GM12878 (cell line): ENCODE measurements at regions not wholly inside any gene's neighbourhood (a gene's known extent, or its start where the extent isn't known, plus 50 kb on each side); places are given as distances from the start of the nearest gene placed in this dataset.

Experiments used
- ATAC-seq: fragments of 200-7000 bp; cut with Tn5 transposase; 3 replicates; pipeline ENCODE4 v1.9.1; 2020; ENCODE audit warnings: mild to moderate bottlenecking, moderate library complexity
- BruUV-seq: library from RNA; stranded (reverse); fragments of 400-500 nt; replicated peaks from 2 replicates; lab custom pipeline; 2021; lab: Mats Ljungman, UMichigan
- CTCF ChIA-PET: fragments of 300-600 bp; sonication (Branson Sonifier 250); formaldehyde crosslinking; extraction: SDS; loops from one replicate; lab custom pipeline; 2021; ENCODE audit warnings: inconsistent platforms; lab: Yijun Ruan, JAX
- POLR2A ChIA-PET: fragments of 350-600 bp; formaldehyde crosslinking; extraction: SDS; loops from one replicate; lab custom pipeline; 2021; ENCODE audit warnings: inconsistent platforms; lab: Charles Lee
- RAD21 ChIA-PET: fragments of 300-600 bp; sonication (Branson Sonifier 250); formaldehyde crosslinking; loops from one replicate; lab custom pipeline; 2023; ENCODE audit warnings: antibody characterized with exemption; ENCODE audit not compliant: unreplicated experiment; lab: Charles Lee
- SMC1A ChIA-PET: fragments of 300-600 bp; sonication (Branson Sonifier 250); formaldehyde crosslinking; loops from one replicate; lab custom pipeline; 2023; ENCODE audit not compliant: unreplicated experiment, uncharacterized antibody; lab: Charles Lee
- DNase-seq: peaks from one replicate; pipeline ENCODE4 v3.0.0-alpha.2; 2011; ENCODE audit warnings: low read depth, low spot score
- FAIRE-seq: peaks from 3 replicates; lab custom pipeline; 2011; peaks lifted over from hg19 to GRCh38; lab: Jason Lieb, UNC
- H2AFZ ChIP-seq: 2 replicates; pipeline ENCODE4 v1.6.0; 2011; ENCODE audit warnings: low read depth, low read length, control low read depth; ENCODE audit not compliant: control insufficient read depth
- H3K27ac ChIP-seq: 2 replicates; pipeline ENCODE4 v1.5.1; 2011; ENCODE audit warnings: control low read depth; ENCODE audit not compliant: control insufficient read depth, insufficient read depth
- H3K27me3 ChIP-seq, 2 experiments: replicated peaks in 1 of 2; 2 replicates each; pipeline versions ENCODE4 v1.6.0 to v1.6.1; 2011; ENCODE audit warnings: low read length in 1 of 2; ENCODE audit not compliant: control insufficient read depth in 2 of 2, insufficient read depth in 2 of 2
- H3K36me3 ChIP-seq, 2 experiments: 2 replicates each; pipeline ENCODE4 v1.5.1; 2011; ENCODE audit warnings: low read length in 1 of 2; ENCODE audit not compliant: control insufficient read depth in 2 of 2, insufficient read depth in 2 of 2
- H3K4me1 ChIP-seq: 2 replicates; pipeline ENCODE4 v1.6.1; 2011; ENCODE audit warnings: mild to moderate bottlenecking, low read length, moderate library complexity, mixed read lengths; ENCODE audit not compliant: control insufficient read depth, insufficient read depth
- H3K4me2 ChIP-seq: 2 replicates; pipeline ENCODE4 v1.6.0; 2011; ENCODE audit warnings: control low read depth; ENCODE audit not compliant: control insufficient read depth, insufficient read depth
- H3K4me3 ChIP-seq: fragments of 200-600 bp; sonication (generic); 2 replicates; pipeline ENCODE4 v1.5.1; 2016
- H3K79me2 ChIP-seq: 2 replicates; pipeline ENCODE4 v1.6.0; 2011; ENCODE audit warnings: low read length; ENCODE audit not compliant: control insufficient read depth, insufficient read depth
- H3K9ac ChIP-seq: 2 replicates; pipeline ENCODE4 v1.8.0; 2011; ENCODE audit warnings: low read length, control low read depth, mixed read lengths; ENCODE audit not compliant: control insufficient read depth, insufficient read depth
- H3K9me3 ChIP-seq: replicated peaks from 3 replicates; pipeline ENCODE4 v1.5.1; 2011; ENCODE audit warnings: mild to moderate bottlenecking, low read length; ENCODE audit not compliant: control insufficient read depth, insufficient read depth
- H4K20me1 ChIP-seq: 2 replicates; pipeline ENCODE4 v1.6.0; 2011; ENCODE audit not compliant: control insufficient read depth, insufficient read depth
- CBX3 ChIP-seq: fragments of 200-600 bp; sonication (generic); IDR thresholded peaks from 2 replicates; pipeline ENCODE4 v1.6.1; 2016; ENCODE audit warnings: low read depth, borderline replicate concordance
- ETV6 ChIP-seq, 2 experiments: fragments of 450-650 bp in 1 of 2; IDR thresholded peaks in 1 of 2; conservative IDR thresholded peaks in 1 of 2; 2 replicates each; pipeline ENCODE4 v1.6.1; 2014; ENCODE audit warnings: antibody characterized with exemption in 1 of 2, borderline replicate concordance in 1 of 2, low read depth in 1 of 2, mild to moderate bottlenecking in 1 of 2, moderate library complexity in 1 of 2
- GATAD2B ChIP-seq: fragments of 450-650 bp; conservative IDR thresholded peaks from 2 replicates; pipeline ENCODE4 v1.6.1; 2017; ENCODE audit warnings: low read depth, mild to moderate bottlenecking, moderate library complexity
- HSF1 ChIP-seq: fragments of 150-350 bp; IDR thresholded peaks from 2 replicates; pipeline ENCODE4 v1.6.1; 2014; ENCODE audit warnings: mild to moderate bottlenecking, low read depth, low read length
- IKZF2 ChIP-seq, 2 experiments: fragments of 450-650 bp; IDR thresholded peaks; 2 replicates each; pipeline ENCODE4 v1.6.1; 2017; ENCODE audit warnings: mild to moderate bottlenecking in 2 of 2, moderate library complexity in 2 of 2
- IRF3 ChIP-seq: fragments of 450-650 bp; IDR thresholded peaks from 2 replicates; pipeline ENCODE4 v1.6.1; 2014; ENCODE audit warnings: mild to moderate bottlenecking
- IRF5 ChIP-seq: fragments of 450-650 bp; IDR thresholded peaks from 2 replicates; pipeline ENCODE4 v1.6.1; 2017; ENCODE audit warnings: borderline replicate concordance
- RAD21 ChIP-seq: IDR thresholded peaks from 2 replicates; pipeline ENCODE4 v1.6.1; 2011; ENCODE audit warnings: mild to moderate bottlenecking, low read depth, low read length, moderate library complexity; ENCODE audit not compliant: insufficient read depth
- RAD51 ChIP-seq: fragments of 450-650 bp; IDR thresholded peaks from 2 replicates; pipeline ENCODE4 v1.6.1; 2016; ENCODE audit warnings: moderate library complexity, mild to moderate bottlenecking, inconsistent platforms
- RB1 ChIP-seq: fragments of 450-650 bp; formaldehyde crosslinking; IDR thresholded peaks from 2 replicates; pipeline ENCODE4 v1.6.1; 2017; ENCODE audit warnings: mild to moderate bottlenecking, borderline replicate concordance
- RBBP5 ChIP-seq: fragments of 200-600 bp; sonication (generic); conservative IDR thresholded peaks from 2 replicates; pipeline ENCODE4 v1.6.1; 2016
- SKIL ChIP-seq: fragments of 450-650 bp; IDR thresholded peaks from 2 replicates; pipeline ENCODE4 v1.6.1; 2017; ENCODE audit warnings: mild to moderate bottlenecking, low read depth, inconsistent platforms; ENCODE audit not compliant: poor library complexity, severe bottlenecking
- TCF3 ChIP-seq: IDR thresholded peaks from 2 replicates; pipeline ENCODE4 v1.6.1; 2012; ENCODE audit warnings: low read depth, mild to moderate bottlenecking, low read length, borderline replicate concordance; ENCODE audit not compliant: insufficient read depth
- ZNF592 ChIP-seq: fragments of 450-650 bp; IDR thresholded peaks from 2 replicates; pipeline ENCODE4 v1.6.1; 2017; ENCODE audit warnings: mild to moderate bottlenecking, moderate library complexity
- WGBS: methylation state at CpG from one replicate; pipeline ENCODE4 v1.1.6; 2016; ENCODE audit warnings: low lambda C conversion rate; ENCODE audit not compliant: insufficient replicate concordance, insufficient coverage; ENCODE audit errors: missing lambda C conversion rate; 5-methylcytosine and 5-hydroxymethylcytosine counted together
- in situ Hi-C: fragments of 300-500 bp; cut with MboI; formaldehyde crosslinking; loops from 9 replicates; pipeline ENCODE4 v1.14.3; 2018; ENCODE audit warnings: mixed read lengths
- intact Hi-C: fragments of 100-400 bp; cut with micrococcal nuclease; formaldehyde crosslinking; loops from one replicate; pipeline ENCODE4 v1.14.2; 2022; ENCODE audit not compliant: unreplicated experiment

GRCh38 chr5:115733607-115734006 lies 82.9 kb downstream of the CDO1 start:
- H2AFZ ChIP-seq, result no peak overlapping the region
- TF ChIP-seq CBX3 (no peak), SKIL (no peak), RAD51 (no peak), RBBP5 (no peak), RAD21 (no peak), RB1 (no peak), GATAD2B (no peak), IRF5 (no peak), ZNF592 (no peak), IKZF2 (IDR thresholded peaks at IDR 0.05) (no peak), HSF1 (no peak), TCF3 (no peak), IRF3 (no peak), ETV6 (conservative IDR thresholded peaks at IDR 0.05 in 1 of 2, IDR thresholded peaks at IDR 0.05 in 1 of 2; ENCODE audit: borderline replicate concordance in 1 of 2, low read depth in 1 of 2) (no peak)
- no peaks in the 10 kb centered on the region for H3K4me1 ChIP-seq
- peaks cover 0 to 2% of the 10 kb centered on the region in 2 experiments; a peak in 1 of 4 replicates for H3K27me3 ChIP-seq
- RAD21 ChIA-PET, result no interaction called here
- no peaks in the 10 kb centered on the region for H3K79me2 ChIP-seq
- no peak overlapping the region for H3K27ac ChIP-seq
- in situ Hi-C loops, result no loop called here
- FAIRE-seq (no peak), DNase-seq (no peak), ATAC-seq (no peak)
- no peak overlapping the region for H3K4me2 ChIP-seq
- no peaks in the 10 kb centered on the region for H3K9me3 ChIP-seq
- no peaks in the 10 kb centered on the region for H4K20me1 ChIP-seq
- no peak overlapping the region for H3K9ac ChIP-seq
- CTCF ChIA-PET, result no interaction called here
- no peak overlapping the region for H3K4me3 ChIP-seq
- SMC1A ChIA-PET, result interaction anchor here (0.9 kb wide), 1 partner anchor 99 kb away, joined by 3 read pairs; no protein-coding TSS in a partner anchor
- intact Hi-C loops, result no loop called here
- POLR2A ChIA-PET, result no interaction called here
- H3K36me3 ChIP-seq, result no peaks in the 10 kb centered on the region
- BruUV-seq, result no TSS peak
- WGBS, result 15% methylated on average over 2 of the region's 2 CpGs
